ENCODE measurements at regions not wholly inside any gene's neighbourhood (a gene's known extent, or its start where the extent isn't known, plus 50 kb on each side); places are given as distances from the start of the nearest gene placed in this dataset.

- DNase-seq (ENCODE audit: low read depth in 1 of 2, low spot score in 1 of 2) = no peak
- Histone ChIP-seq H3K36me3 (no peaks in the 10 kb centered on the region), H3K4me1 (ENCODE audit: low read depth) (no peaks in the 10 kb centered on the region), H3K9me3 (ENCODE audit: low read depth) (no peaks in the 10 kb centered on the region), H3K27me3 (no peaks in the 10 kb centered on the region), H3K4me3 (no peak overlapping the region), H3K27ac (no peak overlapping the region)
- no peak for TF ChIP-seq CTCF (IDR thresholded peaks at IDR 0.05; ENCODE audit: low read depth, low read length)
Observed at GRCh38 chr20:23215344-23215995, 129.3 kb upstream of the CD93 start.

GRCh38 chr20:23214903-23215302 is 128.8 kb upstream of the CD93 start:
- Histone ChIP-seq H3K4me1 (ENCODE audit: low read depth) (no peaks in the 10 kb centered on the region), H3K27me3 (no peaks in the 10 kb centered on the region), H3K4me3 (no peak overlapping the region), H3K36me3 (no peaks in the 10 kb centered on the region), H3K9me3 (ENCODE audit: low read depth) (no peaks in the 10 kb centered on the region), H3K27ac (no peak overlapping the region)
- no peak for DNase-seq (ENCODE audit: low read depth in 1 of 2, low spot score in 1 of 2)
- TF ChIP-seq CTCF (IDR thresholded peaks at IDR 0.05; ENCODE audit: low read depth, low read length) = no peak

- Histone ChIP-seq H3K27me3 (peaks cover 2% of the 10 kb centered on the region), H3K9me3 (ENCODE audit: low read depth) (no peaks in the 10 kb centered on the region), H3K27ac (no peak overlapping the region), H3K4me3 (no peak overlapping the region), H3K4me1 (ENCODE audit: low read depth) (no peaks in the 10 kb centered on the region), H3K36me3 (no peaks in the 10 kb centered on the region)
- TF ChIP-seq CTCF (IDR thresholded peaks at IDR 0.05; ENCODE audit: low read depth, low read length) = no peak
- DNase-seq (ENCODE audit: low read depth in 1 of 2, low spot score in 1 of 2) = no peak
Observed at GRCh38 chr20:23212464-23212995, 126.4 kb upstream of the CD93 start.

GRCh38 chr20:23212011-23212410 is 125.9 kb upstream of the CD93 start:
- Histone ChIP-seq H3K9me3 (ENCODE audit: low read depth) (no peaks in the 10 kb centered on the region), H3K36me3 (no peaks in the 10 kb centered on the region), H3K27ac (no peak overlapping the region), H3K27me3 (peaks cover 2% of the 10 kb centered on the region), H3K4me3 (no peak overlapping the region), H3K4me1 (ENCODE audit: low read depth) (no peaks in the 10 kb centered on the region)
- no peak for DNase-seq (ENCODE audit: low read depth in 1 of 2, low spot score in 1 of 2)
- no peak for TF ChIP-seq CTCF (IDR thresholded peaks at IDR 0.05; ENCODE audit: low read depth, low read length)

- peaks cover 6% of the 10 kb centered on the region for H3K27me3 ChIP-seq
- no peak overlapping the region for H3K27ac ChIP-seq
- H3K4me3 ChIP-seq = no peak overlapping the region
- no peaks in the 10 kb centered on the region for H3K9me3 ChIP-seq (ENCODE audit: low read depth)
- no peaks in the 10 kb centered on the region for H3K36me3 ChIP-seq
- no peak for DNase-seq (ENCODE audit: low read depth in 1 of 2, low spot score in 1 of 2)
- no peaks in the 10 kb centered on the region for H3K4me1 ChIP-seq (ENCODE audit: low read depth)
- TF ChIP-seq CTCF (IDR thresholded peaks at IDR 0.05; ENCODE audit: low read depth, low read length) = no peak
Observed at GRCh38 chr20:23211164-23211563, 125.0 kb upstream of the CD93 start.
